C4-2B (cell line): ENCODE measurements at regions not wholly inside any gene's neighbourhood (a gene's known extent, or its start where the extent isn't known, plus 50 kb on each side); places are given as distances from the start of the nearest gene placed in this dataset.

Source experiments
- H3K27ac ChIP-seq: fragments of 450-650 bp; 2 replicates; pipeline ENCODE4 v1.5.1; 2017
- CTCF ChIP-seq: fragments of 450-650 bp; conservative IDR thresholded peaks from 2 replicates; pipeline ENCODE4 v1.5.1; 2017; ENCODE audit warnings: mild to moderate bottlenecking
- ZFX ChIP-seq: fragments of 450-650 bp; IDR thresholded peaks from 2 replicates; pipeline ENCODE4 v1.6.1; 2017

GRCh38 chr4:125529071-125529470 is 214.3 kb downstream of the FAT4 start:
- no peak for TF ChIP-seq ZFX
- no peak for TF ChIP-seq CTCF
- no peak overlapping the region for H3K27ac ChIP-seq

GRCh38 chr4:125538670-125539069 is 223.9 kb downstream of the FAT4 start:
- no peak overlapping the region for H3K27ac ChIP-seq
- TF ChIP-seq ZFX (no peak), CTCF (no peak)

GRCh38 chr4:125539691-125540090 is 224.9 kb downstream of the FAT4 start:
- TF ChIP-seq CTCF (no peak), ZFX (no peak)
- no peak overlapping the region for H3K27ac ChIP-seq

GRCh38 chr4:125541836-125542385 is 227.2 kb downstream of the FAT4 start:
- no peak overlapping the region for H3K27ac ChIP-seq
- TF ChIP-seq CTCF = no peak
- no peak for TF ChIP-seq ZFX

- H3K27ac ChIP-seq = no peak overlapping the region
- TF ChIP-seq CTCF = no peak
- TF ChIP-seq ZFX = no peak
Observed at GRCh38 chr4:125546272-125546671, 231.5 kb downstream of the FAT4 start.

- TF ChIP-seq ZFX = no peak
- no peak for TF ChIP-seq CTCF
- no peak overlapping the region for H3K27ac ChIP-seq
Observed at GRCh38 chr4:125547836-125548235, 233.1 kb downstream of the FAT4 start.

- no peak for TF ChIP-seq ZFX
- TF ChIP-seq CTCF = no peak
- no peak overlapping the region for H3K27ac ChIP-seq
Observed at GRCh38 chr4:125550769-125551168, 236.0 kb downstream of the FAT4 start.
